NCI-H1048 (cell line): ENCODE measurements at regions not wholly inside any gene's neighbourhood (a gene's known extent, or its start where the extent isn't known, plus 50 kb on each side); places are given as distances from the start of the nearest gene placed in this dataset.
"Not testable (repeated sequence)": the region's sequence is repeated elsewhere in the genome, so short reads cannot be mapped to it uniquely, and the experiment has no call there.

Experiments
- DNase-seq: peaks from one replicate; lab custom pipeline; 2025; lab: John Stamatoyannopoulos, UW

DNA sequence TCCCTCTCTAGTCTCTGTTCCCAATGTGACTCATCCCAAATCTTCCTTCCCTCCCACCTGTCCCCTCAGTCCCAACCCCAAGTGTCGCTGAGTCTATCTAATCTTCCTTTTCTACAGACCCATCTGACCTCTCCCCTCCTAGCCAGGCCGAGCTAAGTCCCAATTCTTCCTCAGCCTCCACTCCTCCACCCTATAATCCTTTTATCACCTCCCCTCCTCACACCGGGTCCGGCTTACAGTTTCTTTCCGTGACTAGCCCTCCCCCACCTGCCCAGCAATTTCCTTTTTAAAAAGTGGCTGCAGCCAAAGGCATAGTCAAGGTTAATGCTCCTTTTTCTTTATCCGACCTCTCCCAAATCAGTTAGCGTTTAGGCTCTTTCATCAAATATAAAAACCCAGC, 541.0 kb upstream of the CRIM1 start:
- not testable (repeated sequence) for DNase-seq

- DNase-seq = no peak
Measured at GRCh38 chr2:35803126-35803525, 552.5 kb upstream of the CRIM1 start.

DNA sequence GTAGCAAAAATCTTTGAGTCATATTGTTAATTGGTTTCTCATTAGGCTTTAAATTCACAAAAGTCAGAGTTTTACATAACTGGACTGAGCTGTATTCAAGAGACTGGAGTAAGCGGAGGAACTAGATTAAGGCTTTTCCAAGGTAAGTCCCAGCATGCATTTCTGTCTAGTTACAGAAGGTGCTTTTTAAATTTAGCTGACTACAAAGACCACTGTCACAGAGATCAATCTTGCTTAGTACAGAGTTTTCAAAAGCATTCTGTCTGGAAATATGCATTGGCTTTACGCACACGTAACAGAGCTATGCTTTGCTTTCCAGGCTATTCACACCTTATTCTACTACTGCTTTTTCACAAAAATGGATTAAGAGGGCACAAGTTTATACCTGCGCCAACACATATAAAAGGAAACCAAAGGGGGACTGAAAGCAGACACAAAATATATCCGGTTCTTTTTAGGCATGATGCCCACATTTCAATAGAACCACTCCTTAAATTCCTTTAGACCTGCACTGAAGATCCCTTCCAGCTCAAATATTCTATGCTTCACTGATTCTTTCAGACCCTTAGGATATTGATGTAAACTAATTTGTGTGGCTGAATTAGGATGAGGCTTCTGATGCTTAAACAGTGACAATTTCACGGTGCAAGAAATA, 560.7 kb upstream of the CRIM1 start:
- no peak for DNase-seq

GRCh38 chr2:35790292-35790691, 565.3 kb upstream of the CRIM1 start:
- DNase-seq = no peak

- no peak for DNase-seq
Measured at GRCh38 chr2:35788543-35788942, 567.0 kb upstream of the CRIM1 start.

- DNase-seq = no peak
Measured at GRCh38 chr2:35787302-35788031, 568.1 kb upstream of the CRIM1 start.

DNA sequence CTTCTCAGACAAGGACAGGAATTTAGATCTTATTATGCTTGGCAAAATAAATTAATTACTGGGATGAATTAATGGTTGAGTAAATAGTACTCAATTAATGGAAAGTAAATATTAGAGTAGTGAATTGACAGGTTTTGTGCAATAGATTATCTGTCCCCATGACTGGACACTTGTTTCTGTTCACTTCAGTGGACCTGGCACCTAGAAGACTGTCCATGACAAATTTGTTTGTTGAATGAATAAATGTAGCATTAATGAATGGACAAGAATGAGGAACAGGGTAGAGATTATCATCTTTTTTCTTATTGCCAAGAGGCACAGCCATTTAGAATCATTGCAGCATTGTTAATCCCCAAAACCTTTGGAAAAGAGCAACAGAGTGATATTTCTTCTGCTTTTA, 570.0 kb upstream of the CRIM1 start:
- no peak for DNase-seq

DNA sequence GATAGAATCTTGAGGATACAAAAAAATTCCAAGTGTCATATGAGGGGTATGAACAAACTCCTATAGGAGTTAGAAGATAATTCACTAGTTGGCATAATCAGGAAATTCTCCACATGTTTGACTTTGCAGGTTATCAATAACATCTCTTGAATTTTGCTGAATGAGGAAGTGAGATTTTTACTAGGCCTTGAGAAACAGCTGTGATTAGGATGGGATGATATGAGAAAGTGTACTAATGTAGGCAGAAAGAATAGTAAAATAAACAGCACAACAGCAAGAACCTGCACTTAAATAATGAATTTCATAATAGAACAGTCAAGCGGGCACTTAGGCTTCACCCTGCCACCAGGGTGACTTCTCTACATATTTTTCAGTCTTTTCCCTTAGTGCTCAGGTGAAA, 570.8 kb upstream of the CRIM1 start:
- no peak for DNase-seq

- DNase-seq = no peak
Measured at GRCh38 chr2:35783723-35784122, 571.9 kb upstream of the CRIM1 start.

- no peak for DNase-seq
Measured at GRCh38 chr2:35741556-35741955, 614.0 kb upstream of the CRIM1 start.

DNA sequence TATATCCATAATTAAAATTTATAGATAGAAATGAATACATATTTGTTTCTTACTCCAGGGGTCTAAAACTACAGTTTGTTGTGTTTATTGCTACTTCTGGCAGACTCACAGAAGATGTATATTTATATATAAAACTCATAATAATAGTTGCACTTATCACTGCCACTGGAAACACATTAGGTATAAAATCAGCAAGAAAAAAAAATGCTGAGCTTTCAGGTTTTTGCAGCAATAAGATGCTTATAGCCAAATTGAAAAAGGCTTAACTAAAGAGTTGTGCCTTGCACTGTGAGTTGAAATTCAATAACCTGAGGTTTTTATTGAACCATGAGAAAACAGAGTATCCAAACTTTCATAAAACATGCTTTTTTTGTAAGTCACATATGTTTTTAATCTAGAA, 623.9 kb upstream of the CRIM1 start:
- DNase-seq = no peak

- no peak for DNase-seq
Measured at GRCh38 chr2:35714883-35715282, 640.7 kb upstream of the CRIM1 start.

- no peak for DNase-seq
Measured at GRCh38 chr2:35708411-35708923, 647.1 kb upstream of the CRIM1 start.

DNA sequence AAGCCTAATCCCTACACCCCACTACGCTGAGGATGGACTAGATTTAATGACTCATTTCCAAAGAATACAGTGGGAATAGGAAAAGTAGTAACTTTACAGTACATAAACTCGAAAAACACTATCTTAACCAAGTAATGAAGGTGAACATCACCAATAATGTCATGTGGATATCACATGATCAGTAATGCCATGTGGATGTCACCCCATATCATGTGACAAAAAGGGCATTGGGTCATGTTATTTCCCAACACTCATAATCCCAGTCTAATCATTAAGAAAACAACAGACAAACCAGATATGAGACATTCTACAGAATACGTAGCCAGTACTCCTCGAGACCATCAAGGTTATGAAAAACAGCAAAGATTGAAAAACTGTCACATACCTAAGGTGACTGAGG, 667.3 kb upstream of the CRIM1 start:
- DNase-seq = no peak

- no peak for DNase-seq
Measured at GRCh38 chr2:35651688-35652323, 703.8 kb upstream of the CRIM1 start.

DNA sequence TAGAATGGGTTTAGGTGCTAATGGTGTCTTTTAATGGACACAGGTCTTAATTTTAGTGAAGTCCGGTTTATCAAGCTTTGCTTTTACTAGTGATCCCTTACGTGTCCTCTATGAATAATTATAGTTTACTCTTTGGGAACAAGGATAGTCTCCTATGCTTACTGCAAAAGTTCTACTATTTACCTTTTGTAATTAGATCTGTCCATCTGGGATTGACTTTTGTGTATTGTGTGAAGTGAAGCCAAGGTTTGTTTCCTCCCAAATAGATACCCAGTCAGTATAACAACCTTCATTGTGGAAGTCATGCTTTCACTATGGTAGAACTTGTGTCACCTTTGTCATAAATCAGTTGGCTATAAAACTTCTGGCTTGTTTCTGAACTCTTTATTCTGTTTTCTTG, 740.9 kb upstream of the CRIM1 start:
- DNase-seq = no peak

DNA sequence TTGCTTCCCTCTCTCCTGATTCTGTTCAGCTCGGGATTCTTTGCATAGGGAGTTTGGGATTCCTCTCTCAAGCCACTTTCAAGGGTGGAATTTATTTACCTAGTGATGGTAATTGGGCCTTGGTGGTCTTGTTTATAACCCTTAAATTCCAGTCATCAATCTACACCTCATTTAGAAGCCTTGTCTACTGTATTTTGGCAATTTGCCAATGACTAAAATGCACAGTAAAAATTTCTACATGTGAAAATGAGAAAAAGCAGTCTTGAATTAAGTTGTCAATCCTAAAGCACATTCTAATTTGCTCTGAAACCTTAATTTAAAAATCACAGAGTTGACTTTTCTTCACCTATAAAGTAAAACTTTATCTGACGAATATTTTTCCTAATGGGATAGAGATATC, 749.2 kb upstream of the CRIM1 start:
- no peak for DNase-seq

- no peak for DNase-seq
Measured at GRCh38 chr2:35598310-35598709, 757.3 kb upstream of the CRIM1 start.

DNA sequence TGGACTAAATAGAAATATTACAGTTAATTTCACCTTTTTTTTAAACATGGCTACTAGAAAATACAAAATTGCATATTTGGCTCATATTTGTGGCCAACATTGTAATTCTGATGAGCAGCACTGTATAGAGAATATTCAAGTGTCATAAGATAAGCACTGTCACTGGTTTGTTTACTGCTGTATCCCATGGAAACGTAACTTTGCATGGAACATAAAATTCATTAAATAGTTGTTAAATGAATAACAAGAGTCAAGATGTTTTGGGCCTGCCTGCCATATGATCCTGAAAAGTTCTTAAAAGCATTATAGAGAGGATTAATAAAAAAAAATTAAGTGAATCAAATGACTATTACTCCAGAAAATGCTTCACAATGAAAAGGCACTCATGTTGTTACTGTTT, 763.7 kb upstream of the CRIM1 start:
- DNase-seq = no peak

GRCh38 chr2:35585972-35586371, 769.6 kb upstream of the CRIM1 start:
- no peak for DNase-seq

DNA sequence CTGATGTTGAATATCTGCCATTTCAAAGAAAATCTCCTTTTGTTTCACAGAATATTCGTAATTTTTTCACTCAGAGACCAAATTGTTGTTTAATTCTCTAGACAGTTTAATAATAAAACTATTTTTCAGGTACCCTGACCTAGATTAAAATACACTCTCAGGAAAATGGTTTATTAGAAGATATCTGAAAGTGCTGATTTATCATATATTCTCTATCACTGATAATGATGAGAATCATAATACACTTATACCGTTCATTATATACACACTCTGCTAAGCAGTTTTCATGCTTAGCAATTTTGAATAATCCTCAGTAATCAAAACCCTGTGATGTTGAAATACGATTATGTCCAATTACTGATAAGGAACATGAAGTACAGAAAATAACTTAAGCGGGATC, 772.9 kb upstream of the CRIM1 start:
- DNase-seq = no peak

DNA sequence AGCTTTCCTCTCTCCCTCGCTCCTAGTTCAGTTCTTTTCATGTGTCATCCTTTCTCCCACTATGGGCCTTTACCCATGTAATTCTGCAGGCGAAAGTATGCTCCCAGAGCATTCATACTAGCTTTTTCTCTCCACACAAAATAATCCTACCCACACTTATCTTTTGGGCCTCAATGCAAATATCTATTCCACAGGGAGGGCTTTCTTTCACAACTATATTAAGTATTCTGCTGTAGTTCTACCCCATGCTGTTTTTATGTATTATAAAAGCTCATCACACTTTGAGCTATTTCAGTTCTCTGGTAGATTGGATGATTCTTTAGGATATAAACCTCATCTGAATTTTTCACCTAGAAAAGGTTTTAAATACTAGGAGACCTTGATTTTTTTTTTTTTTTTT, 774.6 kb upstream of the CRIM1 start:
- DNase-seq = no peak

- DNase-seq = not testable (repeated sequence)
Measured at GRCh38 chr2:35568574-35568973, 787.0 kb upstream of the CRIM1 start.
